Activated naive CD4-positive, alpha-beta T cell treated with anti-CD3 and anti-CD28 coated beads, Interleukin-2, amount 10 ng/mL, durations not matched to agents 7 days and 5 days (primary cell): ENCODE measurements at regions not wholly inside any gene's neighbourhood (a gene's known extent, or its start where the extent isn't known, plus 50 kb on each side); places are given as distances from the start of the nearest gene placed in this dataset.

ENCODE experiments used
- CTCF ChIA-PET: fragments of 350-600 bp; sonication (Branson Sonifier 250); formaldehyde crosslinking; loops from one replicate; lab custom pipeline; 2021; ENCODE audit warnings: antibody characterized with exemption; lab: Charles Lee
- DNase-seq: peaks from one replicate; pipeline ENCODE4 v3.0.0-alpha.2; 2020
- H3K27ac Mint-ChIP-seq: one replicate; pipeline ENCODE4 v1.8.0; 2021; ENCODE audit warnings: mild to moderate bottlenecking, moderate library complexity, mixed read lengths
- H3K27me3 Mint-ChIP-seq: one replicate; pipeline ENCODE4 v1.8.0; 2021; ENCODE audit warnings: mild to moderate bottlenecking, mixed read lengths
- H3K36me3 Mint-ChIP-seq: one replicate; pipeline ENCODE4 v1.8.0; 2021; ENCODE audit warnings: mixed read lengths
- H3K4me1 Mint-ChIP-seq: one replicate; pipeline ENCODE4 v1.8.0; 2021; ENCODE audit warnings: mixed read lengths
- H3K4me3 Mint-ChIP-seq: one replicate; pipeline ENCODE4 v1.8.0; 2021; ENCODE audit warnings: mild to moderate bottlenecking, moderate library complexity, mixed read lengths
- H3K9me3 Mint-ChIP-seq: one replicate; pipeline ENCODE4 v1.8.0; 2021; ENCODE audit warnings: mixed read lengths

DNA sequence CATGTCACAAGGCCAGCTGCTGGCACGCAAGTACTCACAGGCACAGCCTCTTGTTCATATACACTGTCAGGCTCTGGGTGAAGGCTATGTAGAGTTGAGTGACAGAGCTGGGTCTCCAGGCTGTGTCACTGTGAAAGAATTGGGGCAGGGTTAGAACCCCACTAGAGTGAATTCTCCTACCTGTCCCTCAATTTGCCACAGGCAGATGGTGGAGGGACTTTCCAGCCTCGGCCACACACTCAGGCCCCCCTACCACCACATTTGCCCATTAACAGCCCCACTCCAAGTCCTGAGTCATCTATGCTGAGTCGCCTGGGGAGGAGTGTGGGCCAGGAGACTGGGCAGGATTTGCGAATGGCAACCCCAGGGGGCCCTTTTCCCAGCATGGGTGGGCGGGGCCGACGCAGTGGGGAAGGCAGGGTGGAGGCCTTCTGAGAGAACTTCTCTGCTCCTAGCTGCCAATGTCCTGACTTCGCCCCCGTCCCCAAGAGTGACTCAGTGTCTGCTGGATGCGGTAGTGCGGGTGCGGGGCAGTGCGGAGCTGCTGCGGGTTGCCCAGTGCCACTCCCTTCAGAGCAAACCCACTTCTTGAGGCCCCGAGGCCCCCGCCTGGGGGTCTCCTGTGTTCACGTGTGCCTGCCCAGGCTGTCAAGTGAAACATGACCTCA is 50.3 kb upstream of the PSD2 start:
- H3K4me3 Mint-ChIP-seq: no peak overlapping the region
- DNase-seq: no peak
- no peak overlapping the region for H3K27ac Mint-ChIP-seq
- H3K4me1 Mint-ChIP-seq: peaks cover 27% of the 10 kb centered on the region
- no peaks in the 10 kb centered on the region for H3K36me3 Mint-ChIP-seq
- CTCF ChIA-PET: interaction anchor here (1.7 kb wide), 1 partner anchor 20 kb away, joined by 7 read pairs; no protein-coding TSS in a partner anchor
- H3K9me3 Mint-ChIP-seq: no peaks in the 10 kb centered on the region
- H3K27me3 Mint-ChIP-seq: peaks cover 87% of the 10 kb centered on the region

- Mint-ChIP-seq H3K27ac (no peak overlapping the region), H3K4me3 (peak overlapping the region; percentile 37), H3K27me3 (peaks cover 91% of the 10 kb centered on the region), H3K9me3 (no peaks in the 10 kb centered on the region), H3K4me1 (peaks cover 27% of the 10 kb centered on the region), H3K36me3 (no peaks in the 10 kb centered on the region)
- CTCF ChIA-PET: interaction anchor here (1.3 kb wide), 1 partner anchor 20 kb away, joined by 6 read pairs; no protein-coding TSS in a partner anchor
- DNase-seq: peak; percentile 55
These were observed 49.6 kb upstream of the PSD2 start for GRCh38 chr5:139745800-139746690.
